ENCODE measurements at regions not wholly inside any gene's neighbourhood (a gene's known extent, or its start where the extent isn't known, plus 50 kb on each side); places are given as distances from the start of the nearest gene placed in this dataset.
A peak's percentile ranks its signal among the peaks of the same experiment; 100 is the strongest.
"Not testable (repeated sequence)": the region's sequence is repeated elsewhere in the genome, so short reads cannot be mapped to it uniquely, and the experiment has no call there.

DNA sequence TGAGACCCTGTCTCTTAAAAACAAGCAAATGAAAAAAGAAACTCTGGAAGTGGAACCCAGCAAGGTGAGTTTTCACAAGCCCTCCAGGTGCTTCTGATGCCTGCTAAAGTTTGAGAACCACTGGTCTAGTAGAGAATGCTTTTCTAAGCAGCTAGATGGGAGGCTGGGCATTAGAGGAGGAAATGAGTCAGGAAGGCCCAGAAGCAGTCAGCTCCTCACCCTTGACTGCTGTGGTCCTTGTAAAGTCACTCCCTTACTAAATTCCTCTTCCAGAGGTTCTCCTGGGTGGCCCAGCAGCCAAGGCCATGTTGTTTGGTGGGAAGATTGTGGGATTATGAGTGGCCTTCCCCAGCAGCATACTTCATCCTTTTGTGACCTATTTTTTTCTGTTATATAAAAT lies 52.0 kb upstream of the FYN start:
- FAIRE-seq, result no peak
- DNase-seq (ENCODE audit: low spot score), result peak; percentile 24

DNA sequence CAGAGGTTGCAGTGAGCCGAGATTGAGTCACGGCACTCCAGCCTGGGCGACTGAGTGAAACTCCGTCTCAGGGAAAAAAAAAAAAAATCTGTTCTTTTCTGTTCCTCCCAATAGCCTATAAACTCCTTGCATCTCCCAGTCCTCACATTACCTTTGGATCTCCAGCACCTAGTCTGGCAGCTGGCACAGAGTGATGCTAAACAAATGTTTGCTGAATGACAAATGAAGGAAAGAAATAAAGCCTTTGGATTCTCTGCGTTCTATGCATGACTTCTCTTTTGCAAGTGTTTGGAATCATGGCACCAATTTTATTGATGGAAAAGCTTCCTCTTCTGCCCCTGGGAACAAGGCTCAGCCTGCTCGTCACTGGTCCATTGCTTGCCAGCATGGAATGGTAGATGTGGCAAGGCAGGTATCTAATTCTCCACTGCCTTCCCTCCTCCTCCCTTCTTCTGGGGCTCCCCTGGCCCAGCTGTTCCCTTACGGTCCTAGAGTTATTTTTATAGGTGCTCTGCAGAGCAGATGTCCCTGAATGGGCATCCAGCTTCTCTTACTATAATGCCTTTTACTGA lies 53.6 kb upstream of the FYN start:
- DNase-seq (ENCODE audit: low spot score) (no peak), FAIRE-seq (no peak)

DNA sequence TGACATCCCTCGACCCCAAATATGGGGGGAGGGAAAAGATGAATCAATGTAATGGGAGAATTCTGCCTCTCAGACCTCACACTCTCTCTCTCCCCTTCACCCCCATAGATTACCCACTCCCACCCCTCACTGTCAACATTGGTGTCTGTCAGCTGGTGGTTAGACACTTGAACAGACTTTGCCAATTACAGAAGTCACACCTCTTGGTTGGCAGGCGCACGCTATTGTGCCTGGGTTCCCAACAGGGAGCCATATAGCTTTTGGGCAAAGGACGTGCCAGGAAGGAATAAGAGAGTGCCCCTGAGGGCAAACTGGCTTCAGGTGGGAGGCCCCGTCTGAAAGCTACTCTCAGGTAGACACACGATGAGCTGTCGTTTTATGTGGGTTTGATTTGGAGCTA lies 54.1 kb upstream of the FYN start:
- FAIRE-seq (no peak), DNase-seq (ENCODE audit: low spot score) (no peak)

DNA sequence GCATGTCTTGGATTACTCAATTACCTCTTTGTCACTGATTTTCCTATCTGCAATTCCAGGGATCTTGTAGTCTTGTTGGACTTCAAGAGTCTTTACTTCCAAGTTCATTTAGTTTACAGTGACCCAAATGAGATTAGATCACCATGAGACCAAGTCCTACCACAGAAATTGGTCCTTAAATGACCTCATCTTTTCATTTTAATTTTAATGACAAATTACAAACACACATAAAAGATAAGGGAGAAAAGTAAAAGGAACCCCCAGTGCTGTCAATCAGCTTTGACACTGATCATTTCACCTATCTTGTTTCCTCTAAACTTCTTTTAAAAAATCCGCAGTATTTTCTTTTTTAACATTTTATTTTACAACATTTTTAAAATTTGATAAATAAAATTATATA lies 54.9 kb upstream of the FYN start:
- FAIRE-seq, result no peak
- DNase-seq (ENCODE audit: low spot score), result no peak

DNA sequence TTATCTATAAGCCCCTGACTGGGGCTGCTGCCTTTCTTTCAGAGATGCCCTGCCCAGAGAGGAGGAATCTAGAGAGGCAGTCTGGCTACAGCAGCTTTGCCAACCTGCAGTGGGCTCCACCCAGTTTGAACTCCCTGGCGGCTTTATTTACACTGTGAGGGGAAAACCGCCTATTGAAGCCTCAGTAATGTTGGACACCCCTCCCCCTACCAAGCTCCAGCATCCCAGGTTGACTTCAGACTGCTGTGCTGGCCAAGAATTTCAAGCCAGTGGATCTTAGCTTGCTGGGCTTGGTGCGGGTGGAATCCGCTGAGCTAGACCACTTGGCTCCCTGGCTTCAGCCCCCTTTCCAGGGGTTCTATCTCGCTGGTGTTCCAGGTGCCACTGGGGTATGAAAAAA lies 61.4 kb upstream of the FYN start:
- DNase-seq (ENCODE audit: low spot score); FAIRE-seq: not testable (repeated sequence)

DNA sequence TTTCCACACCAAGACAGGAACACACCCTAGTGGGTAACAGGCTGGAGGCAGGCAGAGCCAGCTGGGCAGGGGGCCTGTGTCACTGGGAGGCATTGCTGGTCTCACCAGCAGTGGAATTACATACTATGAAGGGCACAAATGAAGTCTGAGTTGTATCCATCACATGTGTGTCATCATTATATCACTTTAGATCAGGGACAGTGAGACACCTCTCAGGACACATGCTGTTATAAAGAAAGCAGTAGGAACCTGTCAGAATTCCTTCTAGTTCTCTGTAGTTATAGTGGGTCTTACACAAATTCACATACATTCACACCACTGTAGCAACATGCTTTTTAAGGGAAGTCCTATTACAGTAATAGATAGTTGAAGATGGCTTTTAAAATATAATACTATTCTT lies 63.5 kb upstream of the FYN start:
- FAIRE-seq (no peak), DNase-seq (ENCODE audit: low spot score) (no peak)

DNA sequence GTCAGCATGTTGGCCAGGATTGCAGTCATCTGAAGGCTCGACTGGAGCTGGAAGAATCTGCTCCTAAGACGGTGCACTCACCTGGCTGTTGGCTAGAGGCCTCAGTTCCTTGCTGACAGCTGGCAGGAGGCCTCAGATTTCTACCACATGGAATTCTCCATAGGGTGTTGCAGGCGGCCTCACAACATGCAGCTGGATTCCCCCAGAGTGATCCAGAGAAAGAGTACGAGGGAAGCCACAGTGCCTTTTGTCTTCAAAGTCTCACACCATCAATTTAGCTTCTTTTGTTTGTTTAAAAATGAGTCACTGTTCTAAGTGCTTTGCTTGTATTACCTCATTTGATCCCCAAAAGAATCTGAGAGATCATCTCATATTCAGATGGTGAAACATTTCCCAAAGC lies 65.5 kb upstream of the FYN start:
- DNase-seq (ENCODE audit: low spot score), result peak; percentile 13
- FAIRE-seq, result no peak

DNA sequence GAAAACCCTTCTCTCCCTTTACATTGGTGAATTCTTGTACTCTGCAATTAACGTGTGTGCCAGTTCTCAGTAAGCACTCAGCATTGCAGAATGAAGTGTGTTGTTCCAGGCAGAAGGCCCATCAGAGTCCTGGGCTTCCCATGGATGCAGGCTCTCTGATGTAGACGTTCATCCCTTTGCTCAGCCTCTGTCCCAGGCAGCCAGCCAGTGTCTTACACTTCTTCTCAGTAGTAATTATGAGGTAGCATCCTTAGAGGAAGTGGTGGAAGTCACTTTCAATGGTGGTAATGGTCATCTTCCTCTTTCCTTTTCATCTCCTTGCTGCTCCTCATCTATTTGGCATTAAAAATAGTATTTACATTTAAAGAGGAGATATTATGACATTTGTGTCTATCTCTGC lies 66.7 kb upstream of the FYN start:
- no peak for FAIRE-seq
- no peak for DNase-seq (ENCODE audit: low spot score)

DNA sequence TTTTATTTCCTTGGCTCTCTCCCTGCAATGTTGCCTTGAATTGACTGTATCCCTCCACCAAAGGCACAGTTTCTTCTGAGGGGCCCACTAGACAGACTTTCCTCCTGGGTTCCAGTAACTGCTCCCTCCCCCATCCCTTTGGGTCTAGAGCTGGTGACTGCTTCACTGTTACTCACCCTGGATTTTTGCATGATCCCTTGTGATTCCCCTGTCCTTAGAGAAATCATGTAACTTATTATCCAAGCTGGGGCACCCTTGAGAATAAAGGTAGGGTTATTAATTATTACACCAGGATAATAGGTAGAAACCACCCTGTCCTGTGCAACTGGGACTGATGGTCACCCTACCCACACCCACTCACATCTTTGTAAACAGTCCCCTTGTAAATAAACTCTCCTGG lies 67.5 kb upstream of the FYN start:
- DNase-seq (ENCODE audit: low spot score) (no peak), FAIRE-seq (no peak)

DNA sequence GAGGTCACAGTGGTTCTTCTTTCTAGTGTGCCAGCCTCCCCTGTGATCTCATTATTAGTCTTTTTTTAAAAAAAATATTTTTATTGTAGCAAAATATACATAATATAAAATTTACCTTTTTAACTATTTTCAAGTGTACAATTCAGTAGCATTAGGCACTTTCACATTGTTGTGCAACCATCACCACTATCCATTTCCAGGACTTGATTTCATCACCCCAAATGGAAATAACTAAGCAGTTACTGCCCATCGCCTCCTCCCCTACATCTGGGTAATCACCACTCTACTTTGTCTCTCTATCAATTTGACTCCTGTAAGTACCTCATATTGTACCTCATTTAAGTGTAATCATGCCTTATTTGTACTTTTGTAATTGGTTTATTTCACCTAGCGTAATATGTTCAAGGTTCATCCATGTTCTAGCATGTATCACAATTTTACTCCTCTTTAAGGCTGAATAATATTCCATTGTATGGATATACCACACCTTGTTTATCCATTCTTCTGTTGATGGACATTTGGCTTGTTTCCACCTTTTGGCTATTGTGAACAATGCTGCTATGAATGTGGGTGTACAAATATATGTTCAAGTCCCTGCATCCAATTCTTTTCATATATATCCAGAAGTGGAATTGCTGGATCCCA lies 68.6 kb upstream of the FYN start:
- FAIRE-seq, result no peak
- no peak for DNase-seq (ENCODE audit: low spot score)

DNA sequence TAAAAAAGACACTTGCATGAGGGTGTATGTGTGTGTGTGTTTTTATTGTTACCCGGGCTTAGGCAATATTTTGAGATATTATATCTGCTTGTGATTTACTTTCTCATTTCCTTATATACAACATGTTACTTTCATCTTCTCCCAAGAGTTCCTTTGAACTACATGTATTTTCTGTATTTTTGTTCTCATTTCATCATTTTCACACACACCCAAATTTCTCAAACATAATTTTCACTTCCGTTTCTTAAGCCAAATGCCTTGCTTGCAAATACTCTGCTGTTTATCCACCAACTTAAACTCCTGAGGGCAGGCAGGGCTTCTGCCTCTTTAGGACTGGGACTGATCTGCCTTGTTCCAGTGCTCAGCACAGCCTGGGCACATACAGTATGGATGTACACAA lies 69.3 kb upstream of the FYN start:
- no peak for DNase-seq (ENCODE audit: low spot score)
- no peak for FAIRE-seq

DNA sequence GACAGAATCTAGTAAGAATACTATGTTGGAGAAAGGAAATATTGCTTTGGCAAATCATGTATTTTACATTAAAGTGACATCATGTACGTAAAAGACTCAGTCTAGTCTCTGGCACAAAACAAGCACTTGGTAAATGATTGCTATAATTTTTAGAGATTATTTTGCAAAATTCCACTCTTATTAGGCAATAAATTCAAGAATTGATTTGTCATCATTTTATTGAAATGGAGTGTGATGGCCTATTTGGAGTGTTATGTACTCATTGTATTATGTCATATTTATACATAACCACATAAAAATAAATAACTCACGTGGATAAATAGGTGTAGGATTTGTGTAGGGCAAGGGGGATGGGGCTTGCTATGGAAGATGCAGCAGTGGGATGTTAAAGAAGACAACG lies 70.0 kb upstream of the FYN start:
- FAIRE-seq, result no peak

DNA sequence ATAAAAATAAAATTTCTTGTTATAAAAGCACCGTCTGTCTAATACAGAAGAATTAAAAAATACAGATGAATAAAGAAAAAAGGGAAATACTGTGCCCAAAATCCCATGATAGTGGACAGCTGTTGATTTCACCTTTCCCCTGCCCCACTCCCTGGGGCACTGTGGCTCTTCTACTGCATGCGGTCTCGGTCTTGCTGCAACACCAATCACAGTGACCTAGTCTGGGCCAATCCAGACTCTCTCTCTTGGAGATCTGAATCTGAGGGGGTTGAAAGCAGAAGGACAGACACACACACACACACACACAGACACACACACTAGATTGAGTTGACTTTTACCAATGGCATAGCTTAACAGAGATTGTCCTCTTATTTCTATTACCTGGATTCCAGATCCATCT lies 70.5 kb upstream of the FYN start:
- FAIRE-seq (no peak), DNase-seq (ENCODE audit: low spot score) (no peak)

More for the DNA sequence above, 70.0 kb upstream of the FYN start:
- DNase-seq (ENCODE audit: low spot score), result no peak

DNA sequence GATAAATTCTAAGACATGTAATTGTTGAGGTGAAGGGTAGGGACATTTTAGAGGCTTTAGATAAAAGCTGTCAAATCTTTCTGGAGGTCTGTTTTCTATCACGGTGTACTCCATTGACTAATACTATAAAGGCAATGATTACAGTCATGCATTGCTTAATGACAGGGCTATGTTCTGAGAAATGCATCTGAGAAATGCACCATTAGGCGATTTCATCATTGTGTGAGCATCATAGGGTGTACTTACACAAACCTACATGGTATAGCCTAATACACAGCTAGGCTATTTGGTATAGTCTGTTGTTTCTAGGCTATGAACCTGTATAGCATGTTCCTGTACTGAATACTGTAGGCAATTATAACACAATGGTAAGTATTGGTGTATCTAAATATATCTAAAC lies 71.3 kb upstream of the FYN start:
- no peak for FAIRE-seq
- no peak for DNase-seq (ENCODE audit: low spot score)

DNA sequence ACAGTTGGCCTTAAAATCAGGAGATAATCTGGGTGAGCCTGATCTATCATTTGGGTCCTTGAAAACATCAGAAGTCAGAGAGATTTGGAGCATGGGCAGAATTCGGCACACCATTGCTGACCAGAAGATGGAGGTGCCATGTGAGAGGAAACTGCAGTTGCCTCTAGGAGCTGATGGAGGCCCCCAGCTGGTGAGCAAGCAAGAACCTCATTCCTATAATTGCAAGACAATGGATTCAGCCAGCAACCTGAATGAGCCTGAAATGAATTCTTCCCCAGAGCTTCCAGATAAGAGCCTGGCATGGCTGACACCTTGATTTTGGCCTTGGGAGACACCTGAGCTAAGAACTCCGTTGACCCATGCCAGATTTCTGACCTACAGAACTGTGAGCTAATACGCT lies 76.3 kb upstream of the FYN start:
- no peak for DNase-seq (ENCODE audit: low spot score)
- no peak for FAIRE-seq

DNA sequence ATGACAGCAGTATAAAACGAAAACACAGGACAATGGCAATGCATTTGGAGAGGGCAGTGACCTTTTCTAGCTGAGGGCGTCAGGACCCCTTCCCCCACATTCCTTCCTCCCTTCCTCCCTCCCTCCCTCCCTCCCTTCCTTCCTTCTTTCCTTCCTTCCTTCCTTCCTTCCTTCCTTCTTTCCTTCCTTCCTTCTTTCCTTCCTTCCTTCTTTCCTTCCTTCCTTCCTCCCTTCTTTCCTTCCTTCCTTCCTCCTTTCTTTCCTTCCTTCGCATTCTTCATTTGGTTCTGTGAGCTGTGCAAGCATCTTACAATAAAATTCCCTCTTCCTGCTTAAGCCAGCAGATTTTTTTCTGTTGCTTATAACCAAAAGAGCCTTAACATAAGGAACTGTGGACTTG lies 76.7 kb upstream of the FYN start:
- FAIRE-seq; DNase-seq (ENCODE audit: low spot score): not testable (repeated sequence)

DNA sequence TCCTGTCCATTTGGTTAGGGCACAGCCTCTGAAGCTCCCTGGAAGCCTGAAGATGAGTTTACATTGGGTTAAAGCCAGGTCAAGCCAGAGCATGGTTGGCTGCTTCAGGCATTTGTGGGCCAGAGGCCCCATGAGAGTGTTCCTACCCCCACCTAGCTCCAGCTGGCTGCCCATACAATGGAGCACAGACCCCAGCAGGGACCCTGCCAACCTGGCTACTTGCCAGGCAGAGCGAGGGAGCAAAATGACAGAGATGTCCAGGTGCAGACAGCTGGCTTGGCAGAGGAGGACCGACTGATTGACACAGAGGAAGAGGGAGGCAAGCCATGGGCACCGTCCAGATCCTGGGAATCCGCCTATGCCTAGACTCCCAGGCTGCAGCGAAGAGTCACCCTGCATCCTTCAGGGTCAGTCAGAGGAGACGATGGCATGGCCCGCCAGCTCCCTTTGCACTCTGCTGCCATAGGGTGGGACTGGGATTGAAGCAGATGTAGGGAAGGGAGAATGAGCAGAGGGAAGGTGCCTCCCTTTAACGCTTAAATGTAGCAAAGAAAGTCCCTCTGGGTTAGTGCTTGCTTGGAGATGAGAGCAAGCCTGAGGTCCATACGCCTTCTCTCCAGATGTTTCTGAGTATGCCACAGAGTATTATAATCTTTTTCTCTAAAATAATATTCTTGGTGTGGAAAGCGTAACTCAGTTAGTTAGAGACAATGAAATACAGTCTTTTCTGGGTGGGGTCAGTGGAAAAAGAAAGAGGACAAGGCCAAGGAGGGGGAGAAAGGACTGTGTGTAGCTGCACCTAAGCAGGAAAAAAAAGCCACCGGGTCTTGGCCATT lies 77.6 kb upstream of the FYN start:
- DNase-seq (ENCODE audit: low spot score) (peak; percentile 57), FAIRE-seq (peak; percentile 40)

DNA sequence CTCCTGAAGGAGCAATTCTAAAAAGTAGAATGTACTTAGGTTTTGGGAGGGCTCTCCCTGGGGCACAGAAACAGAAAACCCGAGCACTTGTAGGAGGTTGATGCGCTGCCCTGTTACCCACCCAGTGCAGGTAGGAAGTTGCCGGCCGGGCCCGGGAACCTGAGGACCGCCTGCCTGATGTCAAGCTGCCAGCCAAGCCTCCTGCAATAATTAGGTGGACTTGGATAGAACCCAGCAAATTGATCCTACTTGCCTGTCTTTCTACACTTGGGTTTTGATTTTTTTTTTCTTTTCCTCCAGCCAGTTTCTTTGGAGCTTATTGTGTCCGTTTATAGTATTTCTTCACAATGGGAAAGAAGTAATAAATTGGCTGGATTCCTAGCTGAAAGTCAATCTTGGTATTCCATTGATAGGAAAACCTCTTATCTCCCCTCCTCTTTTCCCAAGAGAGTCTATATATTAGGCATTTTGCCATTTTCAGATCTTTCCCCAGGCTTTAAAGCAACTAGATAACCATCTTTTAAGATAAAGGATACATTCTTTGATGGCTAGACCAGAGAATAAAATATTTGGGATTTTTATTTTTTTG lies 78.3 kb upstream of the FYN start:
- DNase-seq (ENCODE audit: low spot score) (no peak), FAIRE-seq (no peak)

DNA sequence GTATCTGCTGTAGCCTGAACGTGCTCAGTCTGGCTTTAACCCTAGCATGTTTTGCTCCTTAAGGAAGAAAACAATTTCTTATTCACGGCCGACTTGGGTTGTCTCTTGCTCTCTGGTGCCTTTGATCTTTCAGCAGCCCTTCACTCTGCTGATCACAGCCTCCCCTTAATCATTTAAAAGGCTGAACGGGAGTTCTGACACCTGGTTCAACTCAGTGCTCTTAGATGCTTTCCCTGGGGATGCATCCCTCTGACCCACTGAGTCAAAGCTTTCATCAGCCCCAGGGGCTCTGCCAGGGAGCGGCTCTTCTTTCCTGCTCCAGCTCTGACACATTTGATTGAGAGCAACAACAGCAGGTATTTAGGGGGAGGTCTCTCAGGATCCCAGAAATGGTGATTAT lies 79.0 kb upstream of the FYN start:
- FAIRE-seq (no peak), DNase-seq (ENCODE audit: low spot score) (no peak)

DNA sequence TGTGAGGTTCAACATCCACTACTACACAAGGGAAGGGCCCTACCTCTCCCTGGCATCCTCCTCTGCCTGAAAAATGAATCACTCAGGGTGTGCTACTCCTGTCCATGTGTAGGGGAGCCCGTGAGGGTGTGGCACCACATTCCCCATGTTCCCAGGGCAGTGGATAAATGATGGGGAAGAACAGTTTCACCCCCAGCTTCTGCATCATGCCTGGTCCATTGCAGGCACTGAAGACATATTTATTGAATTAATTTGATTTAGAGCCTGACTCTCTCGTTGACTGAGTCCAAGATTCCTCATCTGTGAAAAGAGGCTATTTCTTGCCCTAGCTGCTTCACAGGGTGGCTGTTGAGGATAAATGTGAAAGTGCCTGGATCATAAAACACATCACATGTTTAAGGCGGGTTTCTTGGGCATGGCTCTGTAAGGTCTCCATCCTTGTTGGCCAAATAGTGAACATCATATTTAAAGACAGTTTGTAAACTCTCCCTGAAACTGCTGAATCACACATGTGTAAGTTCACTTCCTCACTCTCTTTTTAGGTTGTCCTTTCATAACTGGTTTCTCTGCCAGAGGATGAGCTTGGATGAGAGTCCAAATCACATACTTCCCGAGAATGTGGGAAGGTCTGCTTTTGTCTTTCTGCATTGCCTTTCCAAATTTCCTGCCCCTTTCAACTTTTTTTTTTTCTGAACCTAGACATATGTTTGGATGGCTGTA lies 79.7 kb upstream of the FYN start:
- FAIRE-seq, result no peak
- DNase-seq (ENCODE audit: low spot score), result no peak

DNA sequence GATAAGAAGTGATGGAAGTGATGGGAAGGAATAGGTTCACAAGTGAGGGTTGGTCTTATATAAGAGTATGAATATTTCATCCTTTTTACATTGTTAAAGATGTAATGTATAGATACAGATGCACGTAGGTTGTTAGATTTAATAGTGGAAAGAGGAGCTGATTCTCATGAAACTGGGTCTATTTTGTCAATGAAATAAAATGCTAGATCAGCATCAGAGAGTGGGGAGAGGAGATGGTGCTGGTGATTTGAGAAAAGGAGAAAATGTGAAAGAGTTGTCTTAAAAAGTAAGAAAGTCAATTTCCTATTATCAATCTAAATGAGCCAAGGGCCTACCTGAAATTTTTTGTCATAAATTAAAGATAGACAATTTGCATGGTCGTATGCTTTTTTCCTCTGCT lies 82.8 kb upstream of the FYN start:
- FAIRE-seq, result no peak

More for the DNA sequence above, 82.8 kb upstream of the FYN start:
- DNase-seq (ENCODE audit: low spot score), result no peak
